SK-N-SH treated with all-trans-retinoic acid at 6 μM for 48 hours (cell line): ENCODE measurements at regions not wholly inside any gene's neighbourhood (a gene's known extent, or its start where the extent isn't known, plus 50 kb on each side); places are given as distances from the start of the nearest gene placed in this dataset.
"Not testable (repeated sequence)": the region's sequence is repeated elsewhere in the genome, so short reads cannot be mapped to it uniquely, and the experiment has no call there.

Experiments
- ATAC-seq: fragments of 200-7000 bp; cut with Tn5 transposase; 3 replicates; pipeline ENCODE4 v1.9.1; 2020; ENCODE audit warnings: mild to moderate bottlenecking, moderate library complexity
- ARNTL ChIP-seq: fragments of 450-650 bp; formaldehyde crosslinking; IDR thresholded peaks from 2 replicates; pipeline ENCODE4 v1.5.0; 2020; ENCODE audit warnings: low read depth, mild to moderate bottlenecking, moderate library complexity, borderline replicate concordance
- BACH2 ChIP-seq: fragments of 250-450 bp; sonication (Bioruptor Pico); IDR thresholded peaks from 2 replicates; pipeline ENCODE4 v1.9.0; 2021; ENCODE audit warnings: mild to moderate bottlenecking, borderline replicate concordance
- CSDC2 ChIP-seq: fragments of 250-450 bp; sonication (Bioruptor Pico); IDR thresholded peaks from 2 replicates; pipeline ENCODE4 v1.5.0; 2020; ENCODE audit warnings: mild to moderate bottlenecking, moderate library complexity
- CSRNP3 ChIP-seq: fragments of 250-450 bp; sonication (Bioruptor Pico); IDR thresholded peaks from 2 replicates; pipeline ENCODE4 v1.5.1; 2021; ENCODE audit warnings: mild to moderate bottlenecking, moderate library complexity
- GLIS3 ChIP-seq: fragments of 250-450 bp; sonication (Bioruptor Pico); IDR thresholded peaks from 2 replicates; pipeline ENCODE4 v1.5.0; 2020; ENCODE audit warnings: mild to moderate bottlenecking, moderate library complexity
- ISL1 ChIP-seq: fragments of 250-450 bp; sonication (Bioruptor Pico); IDR thresholded peaks from 2 replicates; pipeline ENCODE4 v2.1.2; 2022; ENCODE audit warnings: mild to moderate bottlenecking, moderate library complexity
- OSR1 ChIP-seq: fragments of 250-450 bp; sonication (Bioruptor Pico); IDR thresholded peaks from 2 replicates; pipeline ENCODE4 v1.8.0; 2022; ENCODE audit warnings: moderate library complexity, mild to moderate bottlenecking, inconsistent platforms
- POU6F1 ChIP-seq: fragments of 250-450 bp; sonication (Bioruptor Pico); IDR thresholded peaks from 2 replicates; pipeline ENCODE4 v1.8.0; 2021; ENCODE audit warnings: low read depth, mild to moderate bottlenecking, moderate library complexity, borderline replicate concordance
- PPARA ChIP-seq: fragments of 250-450 bp; sonication (Bioruptor Pico); IDR thresholded peaks from 2 replicates; pipeline ENCODE4 v1.5.0; 2020; ENCODE audit warnings: mild to moderate bottlenecking, borderline replicate concordance
- RARB ChIP-seq: fragments of 250-450 bp; sonication (Bioruptor Pico); IDR thresholded peaks from 2 replicates; pipeline ENCODE4 v1.8.0; 2021; ENCODE audit warnings: mild to moderate bottlenecking, moderate library complexity
- SNAI2 ChIP-seq: fragments of 250-450 bp; sonication (Bioruptor Pico); IDR thresholded peaks from 2 replicates; pipeline ENCODE4 v1.5.0; 2020; ENCODE audit warnings: mild to moderate bottlenecking, moderate library complexity
- TCF4 ChIP-seq: fragments of 250-450 bp; sonication (Bioruptor Pico); IDR thresholded peaks from 2 replicates; pipeline ENCODE4 v1.8.0; 2021; ENCODE audit warnings: mild to moderate bottlenecking, moderate library complexity, borderline replicate concordance
- TOX ChIP-seq: fragments of 250-450 bp; sonication (Bioruptor Pico); IDR thresholded peaks from 2 replicates; pipeline ENCODE4 v1.8.0; 2021; ENCODE audit warnings: mild to moderate bottlenecking, moderate library complexity, borderline replicate concordance
- ZC3H10 ChIP-seq: fragments of 250-450 bp; sonication (Bioruptor Pico); IDR thresholded peaks from 2 replicates; pipeline ENCODE4 v1.5.1; 2021; ENCODE audit warnings: mild to moderate bottlenecking, moderate library complexity
- ZFP3 ChIP-seq: fragments of 250-450 bp; sonication (Bioruptor Pico); IDR thresholded peaks from 2 replicates; pipeline ENCODE4 v1.5.0; 2020; ENCODE audit warnings: mild to moderate bottlenecking, moderate library complexity
- ZFP30 ChIP-seq: fragments of 450-650 bp; formaldehyde crosslinking; IDR thresholded peaks from 2 replicates; pipeline ENCODE4 v1.5.0; 2022; ENCODE audit warnings: mild to moderate bottlenecking, moderate library complexity
- ZNF565 ChIP-seq: fragments of 450-650 bp; formaldehyde crosslinking; conservative IDR thresholded peaks from 2 replicates; pipeline ENCODE4 v1.5.0; 2020; ENCODE audit warnings: low read depth, mild to moderate bottlenecking, moderate library complexity
- ZNF70 ChIP-seq: fragments of 450-650 bp; formaldehyde crosslinking; IDR thresholded peaks from 2 replicates; pipeline ENCODE4 v1.5.0; 2020; ENCODE audit warnings: mild to moderate bottlenecking, moderate library complexity
- ZNF8 ChIP-seq: fragments of 450-650 bp; formaldehyde crosslinking; IDR thresholded peaks from 2 replicates; pipeline ENCODE4 v1.5.0; 2020; ENCODE audit warnings: mild to moderate bottlenecking, moderate library complexity
- TF ChIP-seq, protein P1 (sequence below): fragments of 250-450 bp; sonication (Bioruptor Pico); IDR thresholded peaks from 2 replicates; pipeline ENCODE4 v1.5.0; 2020; ENCODE audit warnings: mild to moderate bottlenecking, moderate library complexity
- TF ChIP-seq, protein P2 (sequence below): fragments of 250-450 bp; sonication (Bioruptor Pico); IDR thresholded peaks from 2 replicates; pipeline ENCODE4 v1.5.1; 2020; ENCODE audit warnings: low read depth, mild to moderate bottlenecking, moderate library complexity
- TF ChIP-seq, protein P3 (sequence below): fragments of 250-450 bp; sonication (Bioruptor Pico); IDR thresholded peaks from 2 replicates; pipeline ENCODE4 v1.8.0; 2020; ENCODE audit warnings: mild to moderate bottlenecking, moderate library complexity, borderline replicate concordance

DNA sequence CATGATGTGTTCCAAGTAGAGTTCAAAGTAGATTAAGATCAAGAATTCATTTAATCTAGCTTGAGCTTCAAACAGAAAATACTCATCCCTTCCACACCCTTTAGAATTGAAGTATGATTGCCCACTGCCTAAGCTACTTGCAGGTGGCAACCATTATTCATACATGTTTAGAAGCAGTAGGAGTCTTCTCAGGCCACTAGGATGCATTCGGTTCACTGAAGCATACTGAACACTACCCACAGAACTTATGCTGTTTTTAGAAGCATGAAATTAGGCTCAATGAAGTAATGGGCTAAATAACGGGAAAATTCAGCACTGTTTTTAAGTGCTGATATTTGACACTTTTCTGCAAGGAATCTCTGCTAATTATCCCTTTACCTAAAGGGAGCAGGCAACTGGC is 263.4 kb downstream of the DEPDC1B start:
- TF ChIP-seq ISL1 (CRISPR knock-in tag) (no peak), ZNF70 (CRISPR knock-in tag) (no peak), TOX (CRISPR knock-in tag) (no peak), CSDC2 (no peak), CSRNP3 (CRISPR knock-in tag) (no peak), ZFP3 (CRISPR knock-in tag) (no peak), PPARA (CRISPR knock-in tag) (no peak), ZC3H10 (CRISPR knock-in tag) (no peak), OSR1 (no peak), ARNTL (CRISPR knock-in tag) (no peak), ZNF565 (CRISPR knock-in tag) (no peak), RARB (no peak), POU6F1 (CRISPR knock-in tag) (no peak), BACH2 (no peak), SNAI2 (no peak), GLIS3 (CRISPR knock-in tag) (no peak)
- TF ChIP-seq, protein P1, sequence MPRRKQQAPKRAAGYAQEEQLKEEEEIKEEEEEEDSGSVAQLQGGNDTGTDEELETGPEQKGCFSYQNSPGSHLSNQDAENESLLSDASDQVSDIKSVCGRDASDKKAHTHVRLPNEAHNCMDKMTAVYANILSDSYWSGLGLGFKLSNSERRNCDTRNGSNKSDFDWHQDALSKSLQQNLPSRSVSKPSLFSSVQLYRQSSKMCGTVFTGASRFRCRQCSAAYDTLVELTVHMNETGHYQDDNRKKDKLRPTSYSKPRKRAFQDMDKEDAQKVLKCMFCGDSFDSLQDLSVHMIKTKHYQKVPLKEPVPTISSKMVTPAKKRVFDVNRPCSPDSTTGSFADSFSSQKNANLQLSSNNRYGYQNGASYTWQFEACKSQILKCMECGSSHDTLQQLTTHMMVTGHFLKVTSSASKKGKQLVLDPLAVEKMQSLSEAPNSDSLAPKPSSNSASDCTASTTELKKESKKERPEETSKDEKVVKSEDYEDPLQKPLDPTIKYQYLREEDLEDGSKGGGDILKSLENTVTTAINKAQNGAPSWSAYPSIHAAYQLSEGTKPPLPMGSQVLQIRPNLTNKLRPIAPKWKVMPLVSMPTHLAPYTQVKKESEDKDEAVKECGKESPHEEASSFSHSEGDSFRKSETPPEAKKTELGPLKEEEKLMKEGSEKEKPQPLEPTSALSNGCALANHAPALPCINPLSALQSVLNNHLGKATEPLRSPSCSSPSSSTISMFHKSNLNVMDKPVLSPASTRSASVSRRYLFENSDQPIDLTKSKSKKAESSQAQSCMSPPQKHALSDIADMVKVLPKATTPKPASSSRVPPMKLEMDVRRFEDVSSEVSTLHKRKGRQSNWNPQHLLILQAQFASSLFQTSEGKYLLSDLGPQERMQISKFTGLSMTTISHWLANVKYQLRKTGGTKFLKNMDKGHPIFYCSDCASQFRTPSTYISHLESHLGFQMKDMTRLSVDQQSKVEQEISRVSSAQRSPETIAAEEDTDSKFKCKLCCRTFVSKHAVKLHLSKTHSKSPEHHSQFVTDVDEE (CRISPR knock-in tag), result no peak
- TF ChIP-seq, protein P2, sequence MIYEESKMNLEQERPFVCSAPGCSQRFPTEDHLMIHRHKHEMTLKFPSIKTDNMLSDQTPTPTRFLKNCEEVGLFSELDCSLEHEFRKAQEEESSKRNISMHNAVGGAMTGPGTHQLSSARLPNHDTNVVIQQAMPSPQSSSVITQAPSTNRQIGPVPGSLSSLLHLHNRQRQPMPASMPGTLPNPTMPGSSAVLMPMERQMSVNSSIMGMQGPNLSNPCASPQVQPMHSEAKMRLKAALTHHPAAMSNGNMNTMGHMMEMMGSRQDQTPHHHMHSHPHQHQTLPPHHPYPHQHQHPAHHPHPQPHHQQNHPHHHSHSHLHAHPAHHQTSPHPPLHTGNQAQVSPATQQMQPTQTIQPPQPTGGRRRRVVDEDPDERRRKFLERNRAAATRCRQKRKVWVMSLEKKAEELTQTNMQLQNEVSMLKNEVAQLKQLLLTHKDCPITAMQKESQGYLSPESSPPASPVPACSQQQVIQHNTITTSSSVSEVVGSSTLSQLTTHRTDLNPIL (CRISPR knock-in tag), result no peak
- ATAC-seq, result no peak

DNA sequence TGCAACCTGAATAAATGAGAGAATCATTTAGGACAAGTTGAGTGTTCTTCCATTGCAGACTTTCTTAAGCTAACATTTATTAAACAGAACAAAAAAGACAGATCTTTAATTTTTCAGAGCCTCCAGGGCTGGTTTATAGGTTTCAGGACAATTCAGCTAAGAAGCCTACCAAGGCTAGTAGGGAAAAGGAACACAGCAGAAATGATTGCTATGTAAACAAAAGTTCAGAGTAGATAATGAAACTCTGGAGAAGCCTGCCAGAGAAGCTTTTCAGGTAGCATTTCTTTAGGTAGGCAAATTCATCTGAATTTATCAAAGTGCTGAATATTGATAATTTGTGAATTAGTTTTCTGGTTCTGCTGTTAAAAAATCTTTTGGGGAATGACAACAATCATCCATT is 264.2 kb downstream of the DEPDC1B start:
- TF ChIP-seq ISL1 (CRISPR knock-in tag), result no peak
- TF ChIP-seq ZC3H10 (CRISPR knock-in tag), result no peak
- TF ChIP-seq, protein P1 (CRISPR knock-in tag), result no peak
- TF ChIP-seq, protein P2 (CRISPR knock-in tag), result no peak
- TF ChIP-seq GLIS3 (CRISPR knock-in tag), result no peak
- no peak for TF ChIP-seq SNAI2
- no peak for TF ChIP-seq ZFP30 (CRISPR knock-in tag)
- TF ChIP-seq ARNTL (CRISPR knock-in tag), result no peak
- no peak for TF ChIP-seq RARB
- TF ChIP-seq ZNF8, result no peak
- no peak for TF ChIP-seq ZNF70 (CRISPR knock-in tag)
- no peak for TF ChIP-seq TCF4 (CRISPR knock-in tag)
- TF ChIP-seq CSDC2, result no peak
- TF ChIP-seq ZNF565 (CRISPR knock-in tag), result no peak
- TF ChIP-seq, protein P3, sequence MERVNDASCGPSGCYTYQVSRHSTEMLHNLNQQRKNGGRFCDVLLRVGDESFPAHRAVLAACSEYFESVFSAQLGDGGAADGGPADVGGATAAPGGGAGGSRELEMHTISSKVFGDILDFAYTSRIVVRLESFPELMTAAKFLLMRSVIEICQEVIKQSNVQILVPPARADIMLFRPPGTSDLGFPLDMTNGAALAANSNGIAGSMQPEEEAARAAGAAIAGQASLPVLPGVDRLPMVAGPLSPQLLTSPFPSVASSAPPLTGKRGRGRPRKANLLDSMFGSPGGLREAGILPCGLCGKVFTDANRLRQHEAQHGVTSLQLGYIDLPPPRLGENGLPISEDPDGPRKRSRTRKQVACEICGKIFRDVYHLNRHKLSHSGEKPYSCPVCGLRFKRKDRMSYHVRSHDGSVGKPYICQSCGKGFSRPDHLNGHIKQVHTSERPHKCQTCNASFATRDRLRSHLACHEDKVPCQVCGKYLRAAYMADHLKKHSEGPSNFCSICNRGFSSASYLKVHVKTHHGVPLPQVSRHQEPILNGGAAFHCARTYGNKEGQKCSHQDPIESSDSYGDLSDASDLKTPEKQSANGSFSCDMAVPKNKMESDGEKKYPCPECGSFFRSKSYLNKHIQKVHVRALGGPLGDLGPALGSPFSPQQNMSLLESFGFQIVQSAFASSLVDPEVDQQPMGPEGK (CRISPR knock-in tag), result no peak
- TF ChIP-seq POU6F1 (CRISPR knock-in tag), result no peak
- TF ChIP-seq ZFP3 (CRISPR knock-in tag), result no peak
- TF ChIP-seq PPARA (CRISPR knock-in tag), result no peak
- no peak for TF ChIP-seq TOX (CRISPR knock-in tag)
- no peak for ATAC-seq

GRCh38 chr5:60426189-60426588 is 273.8 kb downstream of the DEPDC1B start:
- ATAC-seq, result not testable (repeated sequence)
